GM23338 (cell line): ENCODE measurements at regions not wholly inside any gene's neighbourhood (a gene's known extent, or its start where the extent isn't known, plus 50 kb on each side); places are given as distances from the start of the nearest gene placed in this dataset.

Experiments
- ATAC-seq: fragments of 200-7000 bp; cut with Tn5 transposase; 3 replicates; pipeline ENCODE4 v1.9.1; 2020
- DNase-seq: peaks from one replicate; pipeline ENCODE4 v3.0.0-alpha.2; 2015; ENCODE audit warnings: low spot score
- H2AFZ ChIP-seq: fragments of 200-600 bp; sonication (generic); 2 replicates; pipeline ENCODE4 v1.8.0; 2016; ENCODE audit warnings: antibody characterized with exemption, mild to moderate bottlenecking, moderate library complexity
- H3F3A ChIP-seq: fragments of 200-600 bp; sonication (generic); replicated peaks from 2 replicates; pipeline ENCODE4 v1.8.0; 2017; ENCODE audit warnings: antibody characterized with exemption, mixed run types, low read depth
- H3K27ac ChIP-seq: fragments of 200-600 bp; sonication (generic); 2 replicates; pipeline ENCODE4 v1.6.1; 2016; ENCODE audit warnings: low read depth
- H3K27me3 ChIP-seq: fragments of 200-600 bp; sonication (generic); 2 replicates; pipeline ENCODE4 v1.8.0; 2016; ENCODE audit warnings: mild to moderate bottlenecking, mixed run types, moderate library complexity; ENCODE audit not compliant: insufficient read depth
- H3K36me3 ChIP-seq: fragments of 200-600 bp; sonication (generic); 2 replicates; pipeline ENCODE4 v1.8.0; 2016; ENCODE audit warnings: mild to moderate bottlenecking; ENCODE audit not compliant: insufficient read depth
- H3K4me1 ChIP-seq: fragments of 200-600 bp; sonication (generic); 2 replicates; pipeline ENCODE4 v1.8.0; 2016; ENCODE audit warnings: mild to moderate bottlenecking, moderate library complexity; ENCODE audit not compliant: insufficient read depth
- H3K4me2 ChIP-seq: fragments of 200-600 bp; sonication (generic); 2 replicates; pipeline ENCODE4 v1.7.1; 2017; ENCODE audit warnings: mixed run types
- H3K4me3 ChIP-seq: fragments of 200-600 bp; sonication (generic); 2 replicates; pipeline ENCODE4 v1.6.1; 2016; ENCODE audit warnings: mixed run types
- H3K79me2 ChIP-seq: fragments of 200-600 bp; sonication (generic); replicated peaks from 2 replicates; pipeline ENCODE4 v1.8.0; 2017; ENCODE audit warnings: mild to moderate bottlenecking; ENCODE audit not compliant: insufficient read depth
- H3K9me2 ChIP-seq: fragments of 200-600 bp; sonication (generic); 2 replicates; pipeline ENCODE4 v1.8.0; 2017; ENCODE audit not compliant: insufficient read depth
- H4K20me1 ChIP-seq: fragments of 200-600 bp; sonication (generic); replicated peaks from 2 replicates; pipeline ENCODE4 v1.8.0; 2017; ENCODE audit warnings: mild to moderate bottlenecking; ENCODE audit not compliant: insufficient read depth
- H3K27ac Mint-ChIP-seq: 2 replicates; pipeline ENCODE4 v1.8.0; 2020; ENCODE audit warnings: inconsistent platforms, mild to moderate bottlenecking, moderate library complexity, mixed read lengths
- H3K27me3 Mint-ChIP-seq: 3 replicates; pipeline ENCODE4 v1.8.0; 2022; ENCODE audit warnings: low read depth, mild to moderate bottlenecking, moderate library complexity, mixed read lengths, inconsistent platforms; ENCODE audit not compliant: insufficient read depth, poor library complexity
- H3K36me3 Mint-ChIP-seq: 3 replicates; pipeline ENCODE4 v1.8.0; 2021; ENCODE audit warnings: low read depth, mild to moderate bottlenecking, inconsistent platforms, moderate library complexity, mixed read lengths
- H3K4me1 Mint-ChIP-seq: 3 replicates; pipeline ENCODE4 v1.8.0; 2020; ENCODE audit warnings: mild to moderate bottlenecking, inconsistent platforms, mixed read lengths
- H3K4me3 Mint-ChIP-seq: 3 replicates; pipeline ENCODE4 v1.8.0; 2021; ENCODE audit warnings: moderate library complexity, mild to moderate bottlenecking, inconsistent platforms, mixed read lengths
- H3K9me3 Mint-ChIP-seq: 3 replicates; pipeline ENCODE4 v1.8.0; 2020; ENCODE audit warnings: moderate library complexity, mild to moderate bottlenecking, inconsistent platforms, mixed read lengths
- ETS1 ChIP-seq: IDR thresholded peaks from 2 replicates; pipeline ENCODE4 v1.6.1; 2016; ENCODE audit warnings: antibody characterized with exemption
- EZH2phosphoT487 ChIP-seq: fragments of 200-600 bp; sonication (generic); IDR thresholded peaks from one replicate; pipeline ENCODE4 v1.8.1; 2018; ENCODE audit warnings: antibody characterized with exemption; ENCODE audit not compliant: unreplicated experiment
- JUNB ChIP-seq: IDR thresholded peaks from one replicate; pipeline ENCODE4 v1.6.1; 2016; ENCODE audit warnings: antibody characterized with exemption; ENCODE audit not compliant: unreplicated experiment
- STAT1 ChIP-seq: IDR thresholded peaks from one replicate; pipeline ENCODE4 v1.6.1; 2016; ENCODE audit warnings: antibody characterized with exemption; ENCODE audit not compliant: unreplicated experiment
- ZNF331 ChIP-seq: fragments of 250-450 bp; sonication (Bioruptor Pico); IDR thresholded peaks from 2 replicates; pipeline ENCODE4 v1.5.0; 2020; ENCODE audit warnings: low read depth, mild to moderate bottlenecking, moderate library complexity
- ZNF462 ChIP-seq: fragments of 250-450 bp; sonication (Bioruptor Pico); IDR thresholded peaks from 2 replicates; pipeline ENCODE4 v1.5.0; 2020; ENCODE audit warnings: mild to moderate bottlenecking, moderate library complexity
- TF ChIP-seq, protein P1 (sequence below): IDR thresholded peaks from one replicate; pipeline ENCODE4 v1.6.1; 2018; ENCODE audit warnings: antibody characterized with exemption; ENCODE audit not compliant: unreplicated experiment
- TF ChIP-seq, protein P2 (sequence below), 2 experiments: fragments of 200-600 bp in 1 of 2; sonication (generic) in 1 of 2; conservative IDR thresholded peaks; 2 replicates each; pipeline versions ENCODE4 v1.5.1 to v1.6.1; 2016 to 2017; ENCODE audit warnings: antibody characterized with exemption in 2 of 2, low read depth in 2 of 2, mild to moderate bottlenecking in 2 of 2, moderate library complexity in 1 of 2

- H3K36me3 ChIP-seq: no peaks in the 10 kb centered on the region
- no peaks in the 10 kb centered on the region for H3F3A ChIP-seq
- no peaks in the 10 kb centered on the region for H3K27me3 ChIP-seq
- TF ChIP-seq, protein P1, sequence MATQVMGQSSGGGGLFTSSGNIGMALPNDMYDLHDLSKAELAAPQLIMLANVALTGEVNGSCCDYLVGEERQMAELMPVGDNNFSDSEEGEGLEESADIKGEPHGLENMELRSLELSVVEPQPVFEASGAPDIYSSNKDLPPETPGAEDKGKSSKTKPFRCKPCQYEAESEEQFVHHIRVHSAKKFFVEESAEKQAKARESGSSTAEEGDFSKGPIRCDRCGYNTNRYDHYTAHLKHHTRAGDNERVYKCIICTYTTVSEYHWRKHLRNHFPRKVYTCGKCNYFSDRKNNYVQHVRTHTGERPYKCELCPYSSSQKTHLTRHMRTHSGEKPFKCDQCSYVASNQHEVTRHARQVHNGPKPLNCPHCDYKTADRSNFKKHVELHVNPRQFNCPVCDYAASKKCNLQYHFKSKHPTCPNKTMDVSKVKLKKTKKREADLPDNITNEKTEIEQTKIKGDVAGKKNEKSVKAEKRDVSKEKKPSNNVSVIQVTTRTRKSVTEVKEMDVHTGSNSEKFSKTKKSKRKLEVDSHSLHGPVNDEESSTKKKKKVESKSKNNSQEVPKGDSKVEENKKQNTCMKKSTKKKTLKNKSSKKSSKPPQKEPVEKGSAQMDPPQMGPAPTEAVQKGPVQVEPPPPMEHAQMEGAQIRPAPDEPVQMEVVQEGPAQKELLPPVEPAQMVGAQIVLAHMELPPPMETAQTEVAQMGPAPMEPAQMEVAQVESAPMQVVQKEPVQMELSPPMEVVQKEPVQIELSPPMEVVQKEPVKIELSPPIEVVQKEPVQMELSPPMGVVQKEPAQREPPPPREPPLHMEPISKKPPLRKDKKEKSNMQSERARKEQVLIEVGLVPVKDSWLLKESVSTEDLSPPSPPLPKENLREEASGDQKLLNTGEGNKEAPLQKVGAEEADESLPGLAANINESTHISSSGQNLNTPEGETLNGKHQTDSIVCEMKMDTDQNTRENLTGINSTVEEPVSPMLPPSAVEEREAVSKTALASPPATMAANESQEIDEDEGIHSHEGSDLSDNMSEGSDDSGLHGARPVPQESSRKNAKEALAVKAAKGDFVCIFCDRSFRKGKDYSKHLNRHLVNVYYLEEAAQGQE: no peak
- TF ChIP-seq STAT1: no peak
- peaks cover 3% of the 10 kb centered on the region for H3K27me3 Mint-ChIP-seq
- H3K4me3 Mint-ChIP-seq: no peak overlapping the region
- H3K9me2 ChIP-seq: no peaks in the 10 kb centered on the region
- H3K4me3 ChIP-seq: no peak overlapping the region
- H4K20me1 ChIP-seq: no peaks in the 10 kb centered on the region
- H3K4me2 ChIP-seq: no peak overlapping the region
- H3K27ac Mint-ChIP-seq: no peak overlapping the region
- H3K36me3 Mint-ChIP-seq: no peaks in the 10 kb centered on the region
- H2AFZ ChIP-seq: no peak overlapping the region
- no peaks in the 10 kb centered on the region for H3K79me2 ChIP-seq
- H3K27ac ChIP-seq: no peak overlapping the region
- H3K4me1 Mint-ChIP-seq: no peaks in the 10 kb centered on the region; the same call in 1 of the 3 replicates
- no peak for DNase-seq
- H3K4me1 ChIP-seq: no peaks in the 10 kb centered on the region
- ATAC-seq: no peak
- H3K9me3 Mint-ChIP-seq: no peaks in the 10 kb centered on the region; the same call in 2 of the 3 replicates
Measured at GRCh38 chr6:18596531-18596835, 209.3 kb downstream of the RNF144B start.

- no peaks in the 10 kb centered on the region; the same call in 1 of the 3 replicates for H3K4me1 Mint-ChIP-seq
- H3K27ac Mint-ChIP-seq: no peak overlapping the region
- H3K9me3 Mint-ChIP-seq: no peaks in the 10 kb centered on the region; the same call in 2 of the 3 replicates
- H3K4me3 Mint-ChIP-seq: no peak overlapping the region
- Histone ChIP-seq H3K4me1 (no peaks in the 10 kb centered on the region), H2AFZ (no peak overlapping the region), H3F3A (no peaks in the 10 kb centered on the region), H4K20me1 (no peaks in the 10 kb centered on the region), H3K27me3 (no peaks in the 10 kb centered on the region), H3K36me3 (no peaks in the 10 kb centered on the region), H3K9me2 (no peaks in the 10 kb centered on the region), H3K4me3 (no peak overlapping the region), H3K27ac (no peak overlapping the region), H3K4me2 (no peak overlapping the region), H3K79me2 (no peaks in the 10 kb centered on the region)
- no peaks in the 10 kb centered on the region for H3K36me3 Mint-ChIP-seq
- no peak for ATAC-seq
- TF ChIP-seq ETS1 (no peak), EZH2phosphoT487 (no peak), JUNB (no peak), ZNF462 (CRISPR knock-in tag) (no peak), ZNF331 (CRISPR knock-in tag) (no peak)
- TF ChIP-seq, protein P2, sequence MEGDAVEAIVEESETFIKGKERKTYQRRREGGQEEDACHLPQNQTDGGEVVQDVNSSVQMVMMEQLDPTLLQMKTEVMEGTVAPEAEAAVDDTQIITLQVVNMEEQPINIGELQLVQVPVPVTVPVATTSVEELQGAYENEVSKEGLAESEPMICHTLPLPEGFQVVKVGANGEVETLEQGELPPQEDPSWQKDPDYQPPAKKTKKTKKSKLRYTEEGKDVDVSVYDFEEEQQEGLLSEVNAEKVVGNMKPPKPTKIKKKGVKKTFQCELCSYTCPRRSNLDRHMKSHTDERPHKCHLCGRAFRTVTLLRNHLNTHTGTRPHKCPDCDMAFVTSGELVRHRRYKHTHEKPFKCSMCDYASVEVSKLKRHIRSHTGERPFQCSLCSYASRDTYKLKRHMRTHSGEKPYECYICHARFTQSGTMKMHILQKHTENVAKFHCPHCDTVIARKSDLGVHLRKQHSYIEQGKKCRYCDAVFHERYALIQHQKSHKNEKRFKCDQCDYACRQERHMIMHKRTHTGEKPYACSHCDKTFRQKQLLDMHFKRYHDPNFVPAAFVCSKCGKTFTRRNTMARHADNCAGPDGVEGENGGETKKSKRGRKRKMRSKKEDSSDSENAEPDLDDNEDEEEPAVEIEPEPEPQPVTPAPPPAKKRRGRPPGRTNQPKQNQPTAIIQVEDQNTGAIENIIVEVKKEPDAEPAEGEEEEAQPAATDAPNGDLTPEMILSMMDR (conservative IDR thresholded peaks at IDR 0.05; ENCODE audit: low read depth in 2 of 2): no peak
- H3K27me3 Mint-ChIP-seq: peaks cover 3% of the 10 kb centered on the region
- DNase-seq: no peak
Measured at GRCh38 chr6:18598551-18599264, 211.6 kb downstream of the RNF144B start.
